WI38 (cell line): ENCODE measurements at regions not wholly inside any gene's neighbourhood (a gene's known extent, or its start where the extent isn't known, plus 50 kb on each side); places are given as distances from the start of the nearest gene placed in this dataset.

Source experiments
- H3K4me3 ChIP-seq: 2 replicates; pipeline ENCODE4 v1.5.1; 2011; ENCODE audit warnings: low read depth, mild to moderate bottlenecking, control low read depth, low read length
- CTCF ChIP-seq: IDR thresholded peaks from 2 replicates; pipeline ENCODE4 v1.5.1; 2012; ENCODE audit warnings: low read depth, mild to moderate bottlenecking, control low read depth, low read length

GRCh38 chr9:38336341-38336740 is 56.2 kb upstream of the ALDH1B1 start:
- no peak for TF ChIP-seq CTCF
- no peak overlapping the region for H3K4me3 ChIP-seq

GRCh38 chr9:38335686-38336085 is 56.8 kb upstream of the ALDH1B1 start:
- no peak for TF ChIP-seq CTCF
- no peak overlapping the region for H3K4me3 ChIP-seq

GRCh38 chr9:38334234-38334633 is 58.3 kb upstream of the ALDH1B1 start:
- no peak overlapping the region for H3K4me3 ChIP-seq
- peak; percentile 20; the same call in 1 of the 2 replicates for TF ChIP-seq CTCF

GRCh38 chr9:38333047-38333446 is 59.5 kb upstream of the ALDH1B1 start:
- no peak for TF ChIP-seq CTCF
- no peak overlapping the region for H3K4me3 ChIP-seq

GRCh38 chr9:38332625-38333024 is 59.9 kb upstream of the ALDH1B1 start:
- TF ChIP-seq CTCF, result no peak
- no peak overlapping the region for H3K4me3 ChIP-seq

GRCh38 chr9:38331141-38331540 is 61.4 kb upstream of the ALDH1B1 start:
- H3K4me3 ChIP-seq, result no peak overlapping the region
- TF ChIP-seq CTCF, result no peak

- TF ChIP-seq CTCF, result no peak
- no peak overlapping the region for H3K4me3 ChIP-seq
Observed at GRCh38 chr9:38329968-38330367, 62.5 kb upstream of the ALDH1B1 start.
